ENCODE measurements at regions not wholly inside any gene's neighbourhood (a gene's known extent, or its start where the extent isn't known, plus 50 kb on each side); places are given as distances from the start of the nearest gene placed in this dataset.

DNA sequence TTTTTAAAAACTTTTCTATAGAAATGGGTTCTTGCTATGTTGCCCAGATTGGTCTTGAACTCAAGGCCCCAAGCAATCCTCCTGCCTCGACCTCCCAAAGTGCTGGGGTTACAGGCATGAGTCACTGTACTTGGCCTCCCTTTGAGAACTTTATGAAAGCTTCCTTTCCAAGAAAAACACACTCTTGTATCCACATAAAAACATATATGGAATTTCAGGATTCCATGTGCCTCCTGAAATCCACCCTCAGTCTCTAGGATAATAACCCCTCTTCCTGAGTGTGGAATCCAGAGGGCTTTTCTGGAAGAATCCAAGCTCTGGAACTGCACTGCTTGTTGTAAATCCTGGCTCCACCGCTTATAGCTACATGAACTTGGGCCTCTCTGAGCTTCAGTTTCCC lies 53.2 kb upstream of the MRTFB start:
- TF ChIP-seq, protein P1, sequence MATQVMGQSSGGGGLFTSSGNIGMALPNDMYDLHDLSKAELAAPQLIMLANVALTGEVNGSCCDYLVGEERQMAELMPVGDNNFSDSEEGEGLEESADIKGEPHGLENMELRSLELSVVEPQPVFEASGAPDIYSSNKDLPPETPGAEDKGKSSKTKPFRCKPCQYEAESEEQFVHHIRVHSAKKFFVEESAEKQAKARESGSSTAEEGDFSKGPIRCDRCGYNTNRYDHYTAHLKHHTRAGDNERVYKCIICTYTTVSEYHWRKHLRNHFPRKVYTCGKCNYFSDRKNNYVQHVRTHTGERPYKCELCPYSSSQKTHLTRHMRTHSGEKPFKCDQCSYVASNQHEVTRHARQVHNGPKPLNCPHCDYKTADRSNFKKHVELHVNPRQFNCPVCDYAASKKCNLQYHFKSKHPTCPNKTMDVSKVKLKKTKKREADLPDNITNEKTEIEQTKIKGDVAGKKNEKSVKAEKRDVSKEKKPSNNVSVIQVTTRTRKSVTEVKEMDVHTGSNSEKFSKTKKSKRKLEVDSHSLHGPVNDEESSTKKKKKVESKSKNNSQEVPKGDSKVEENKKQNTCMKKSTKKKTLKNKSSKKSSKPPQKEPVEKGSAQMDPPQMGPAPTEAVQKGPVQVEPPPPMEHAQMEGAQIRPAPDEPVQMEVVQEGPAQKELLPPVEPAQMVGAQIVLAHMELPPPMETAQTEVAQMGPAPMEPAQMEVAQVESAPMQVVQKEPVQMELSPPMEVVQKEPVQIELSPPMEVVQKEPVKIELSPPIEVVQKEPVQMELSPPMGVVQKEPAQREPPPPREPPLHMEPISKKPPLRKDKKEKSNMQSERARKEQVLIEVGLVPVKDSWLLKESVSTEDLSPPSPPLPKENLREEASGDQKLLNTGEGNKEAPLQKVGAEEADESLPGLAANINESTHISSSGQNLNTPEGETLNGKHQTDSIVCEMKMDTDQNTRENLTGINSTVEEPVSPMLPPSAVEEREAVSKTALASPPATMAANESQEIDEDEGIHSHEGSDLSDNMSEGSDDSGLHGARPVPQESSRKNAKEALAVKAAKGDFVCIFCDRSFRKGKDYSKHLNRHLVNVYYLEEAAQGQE (IDR thresholded peaks at IDR 0.05; ENCODE audit: borderline replicate concordance), result no peak
- TF ChIP-seq, protein P2, sequence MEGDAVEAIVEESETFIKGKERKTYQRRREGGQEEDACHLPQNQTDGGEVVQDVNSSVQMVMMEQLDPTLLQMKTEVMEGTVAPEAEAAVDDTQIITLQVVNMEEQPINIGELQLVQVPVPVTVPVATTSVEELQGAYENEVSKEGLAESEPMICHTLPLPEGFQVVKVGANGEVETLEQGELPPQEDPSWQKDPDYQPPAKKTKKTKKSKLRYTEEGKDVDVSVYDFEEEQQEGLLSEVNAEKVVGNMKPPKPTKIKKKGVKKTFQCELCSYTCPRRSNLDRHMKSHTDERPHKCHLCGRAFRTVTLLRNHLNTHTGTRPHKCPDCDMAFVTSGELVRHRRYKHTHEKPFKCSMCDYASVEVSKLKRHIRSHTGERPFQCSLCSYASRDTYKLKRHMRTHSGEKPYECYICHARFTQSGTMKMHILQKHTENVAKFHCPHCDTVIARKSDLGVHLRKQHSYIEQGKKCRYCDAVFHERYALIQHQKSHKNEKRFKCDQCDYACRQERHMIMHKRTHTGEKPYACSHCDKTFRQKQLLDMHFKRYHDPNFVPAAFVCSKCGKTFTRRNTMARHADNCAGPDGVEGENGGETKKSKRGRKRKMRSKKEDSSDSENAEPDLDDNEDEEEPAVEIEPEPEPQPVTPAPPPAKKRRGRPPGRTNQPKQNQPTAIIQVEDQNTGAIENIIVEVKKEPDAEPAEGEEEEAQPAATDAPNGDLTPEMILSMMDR (IDR thresholded peaks at IDR 0.05; ENCODE audit: poor library complexity, severe bottlenecking), result no peak
- TF ChIP-seq EZH2 (IDR thresholded peaks at IDR 0.05; ENCODE audit: borderline replicate concordance, insufficient read depth, low read length, poor library complexity, severe bottlenecking), result no peak
- no peak for TF ChIP-seq POLR2AphosphoS5 (IDR thresholded peaks at IDR 0.05)
- no peak for TF ChIP-seq MXI1 (conservative IDR thresholded peaks at IDR 0.05; ENCODE audit: poor library complexity, severe bottlenecking)
- no peak for TF ChIP-seq TAF1 (IDR thresholded peaks at IDR 0.05; ENCODE audit: low read depth)
- no peak for TF ChIP-seq EP300 (conservative IDR thresholded peaks at IDR 0.05; ENCODE audit: poor library complexity, severe bottlenecking)
